ENCODE measurements at regions not wholly inside any gene's neighbourhood (a gene's known extent, or its start where the extent isn't known, plus 50 kb on each side); places are given as distances from the start of the nearest gene placed in this dataset.

DNA sequence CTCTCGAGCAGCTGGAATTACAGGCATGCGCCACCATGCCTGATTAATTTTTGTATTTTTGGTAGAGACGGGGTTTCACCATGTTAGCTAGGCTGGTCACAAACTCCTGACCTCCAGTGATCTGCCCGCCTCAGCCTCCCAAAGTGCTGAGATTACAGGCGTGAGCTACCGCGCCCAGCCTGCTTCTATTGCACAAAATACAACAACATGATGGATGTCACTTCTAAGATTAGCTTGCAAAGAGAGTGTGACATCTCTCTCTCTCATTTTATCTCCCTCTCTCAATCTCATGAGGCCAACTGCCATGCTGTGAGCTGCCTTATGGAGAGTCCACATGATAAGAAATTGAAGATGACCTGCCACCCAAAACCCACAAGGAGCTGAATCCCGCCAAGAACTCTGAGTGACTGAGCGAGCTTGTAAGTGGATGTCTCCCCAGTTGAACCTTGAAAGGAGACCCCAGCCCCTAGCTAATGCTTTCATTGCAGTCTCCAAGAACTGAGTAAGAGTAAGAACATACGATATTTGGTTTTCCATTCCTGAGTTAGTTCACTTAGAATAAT lies 458.5 kb downstream of the RBFOX1 start:
- Histone ChIP-seq H3K36me3 (replicated peaks in 1 of 2; ENCODE audit: control extremely low read depth in 1 of 2, control insufficient read depth in 1 of 2, extremely low read depth in 1 of 2, insufficient read depth in 2 of 2, low read length in 1 of 2) (no peaks in the 10 kb centered on the region), H4K20me1 (ENCODE audit: control insufficient read depth, insufficient read depth, low read length, poor library complexity, severe bottlenecking) (no peaks in the 10 kb centered on the region), H3K4me2 (replicated peaks; ENCODE audit: low read depth, low read length, poor library complexity, severe bottlenecking) (no peak overlapping the region), H2AFZ (ENCODE audit: insufficient read depth, low read depth, low read length, poor library complexity, severe bottlenecking) (no peak overlapping the region), H3K27me3 (replicated peaks in 1 of 4; ENCODE audit: control extremely low read depth in 1 of 4, control insufficient read depth in 3 of 4, insufficient read depth in 4 of 4, low read length in 3 of 4) (no peaks in the 10 kb centered on the region), H3K4me1 (ENCODE audit: control insufficient read depth in 2 of 2, insufficient read depth in 2 of 2, low read length in 2 of 2) (no peaks in the 10 kb centered on the region), H3K27ac (ENCODE audit: low read length in 2 of 2) (no peak overlapping the region), H3K9me3 (ENCODE audit: control extremely low read depth in 1 of 3, control insufficient read depth in 2 of 3, insufficient read depth in 1 of 3, low read length in 2 of 3) (no peaks in the 10 kb centered on the region), H3K4me3 (ENCODE audit: control extremely low read depth in 1 of 5, extremely low read depth in 1 of 5, insufficient read depth in 1 of 5, low read depth in 2 of 5, low read length in 4 of 5) (no peak overlapping the region), H3K9ac (ENCODE audit: low read length) (no peak overlapping the region), H3K79me2 (ENCODE audit: control insufficient read depth, insufficient read depth, low read length) (no peaks in the 10 kb centered on the region)
- Mint-ChIP-seq H3K27me3 (no peaks in the 10 kb centered on the region), H3K9me3 (ENCODE audit: insufficient read depth) (no peaks in the 10 kb centered on the region), H3K27ac (no peak overlapping the region), H3K4me3 (no peak overlapping the region), H3K4me1 (no peaks in the 10 kb centered on the region)
- intact Hi-C loops (cut with micrococcal nuclease) = no loop called here
- whole genome bisulfite sequencing (ENCODE audit: insufficient coverage) = 77% methylated on average over 3 of the region's 10 CpGs
- TF ChIP-seq EZH2 (IDR thresholded peaks at IDR 0.05; ENCODE audit: borderline replicate concordance, insufficient read depth, low read depth, low read length, poor library complexity, severe bottlenecking) = no peak
- DNase-seq (no peak), ATAC-seq (ENCODE audit: low read depth) (no peak)
- ChIA-PET CTCF (no interaction called here), POLR2A (no interaction called here)

DNA sequence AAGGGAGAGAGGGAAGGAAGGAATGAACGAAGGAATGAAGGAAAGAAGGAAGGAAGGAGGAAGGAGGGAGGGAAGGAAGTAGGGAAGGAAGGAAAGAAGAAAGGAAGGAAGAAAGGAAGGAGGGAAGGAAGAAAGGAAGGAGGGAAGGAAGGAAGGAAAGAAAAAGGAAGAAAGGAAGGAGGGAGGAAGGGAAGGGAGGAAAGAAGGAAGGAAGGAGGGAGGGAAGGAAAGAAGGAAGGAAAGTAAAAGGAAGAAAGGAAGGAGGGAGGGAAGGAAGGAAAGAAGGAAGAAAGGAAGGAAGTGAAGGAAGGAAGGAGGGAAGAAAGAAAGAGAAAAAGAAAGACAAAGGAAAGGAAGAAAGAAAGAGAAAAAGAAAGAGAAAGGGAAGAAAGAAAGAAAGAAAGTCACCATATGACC lies 442.4 kb downstream of the RBFOX1 start:
- Histone ChIP-seq H4K20me1 (ENCODE audit: control insufficient read depth, insufficient read depth, low read length, poor library complexity, severe bottlenecking) (no peaks in the 10 kb centered on the region), H3K4me3 (ENCODE audit: control extremely low read depth in 1 of 5, extremely low read depth in 1 of 5, insufficient read depth in 1 of 5, low read depth in 2 of 5, low read length in 4 of 5) (no peak overlapping the region), H3K27me3 (replicated peaks in 1 of 4; ENCODE audit: control extremely low read depth in 1 of 4, control insufficient read depth in 3 of 4, insufficient read depth in 4 of 4, low read length in 3 of 4) (no peaks in the 10 kb centered on the region), H3K79me2 (ENCODE audit: control insufficient read depth, insufficient read depth, low read length) (no peaks in the 10 kb centered on the region), H2AFZ (ENCODE audit: insufficient read depth, low read depth, low read length, poor library complexity, severe bottlenecking) (no peak overlapping the region), H3K9ac (ENCODE audit: low read length) (no peak overlapping the region), H3K4me2 (replicated peaks; ENCODE audit: low read depth, low read length, poor library complexity, severe bottlenecking) (no peak overlapping the region), H3K27ac (ENCODE audit: low read length in 2 of 2) (no peak overlapping the region), H3K4me1 (ENCODE audit: control insufficient read depth in 2 of 2, insufficient read depth in 2 of 2, low read length in 2 of 2) (no peaks in the 10 kb centered on the region), H3K9me3 (ENCODE audit: control extremely low read depth in 1 of 3, control insufficient read depth in 2 of 3, insufficient read depth in 1 of 3, low read length in 2 of 3) (peaks cover 0 to 15% (median 0%) of the 10 kb centered on the region in 3 donors), H3K36me3 (replicated peaks in 1 of 2; ENCODE audit: control extremely low read depth in 1 of 2, control insufficient read depth in 1 of 2, extremely low read depth in 1 of 2, insufficient read depth in 2 of 2, low read length in 1 of 2) (no peaks in the 10 kb centered on the region)
- Mint-ChIP-seq H3K4me1 (no peaks in the 10 kb centered on the region), H3K27ac (no peak overlapping the region), H3K4me3 (no peak overlapping the region), H3K27me3 (no peaks in the 10 kb centered on the region), H3K9me3 (ENCODE audit: insufficient read depth) (peaks cover 5% of the 10 kb centered on the region)
- intact Hi-C loops (cut with micrococcal nuclease) = no loop called here
- DNase-seq (no peak), ATAC-seq (ENCODE audit: low read depth) (no peak)
- WGBS (ENCODE audit: insufficient coverage) = 69% methylated on average over 1 of the region's 1 CpG
- POLR2A ChIA-PET = no interaction called here
- TF ChIP-seq CTCF (IDR thresholded peaks at IDR 0.05) = no peak
- TF ChIP-seq EZH2 (IDR thresholded peaks at IDR 0.05; ENCODE audit: borderline replicate concordance, insufficient read depth, low read depth, low read length, poor library complexity, severe bottlenecking) = no peak
- CTCF ChIA-PET = no interaction called here
